WTC11 (cell line): ENCODE measurements at regions not wholly inside any gene's neighbourhood (a gene's known extent, or its start where the extent isn't known, plus 50 kb on each side); places are given as distances from the start of the nearest gene placed in this dataset.

ENCODE experiments used
- ATF1 ChIP-seq: sonication (generic); formaldehyde crosslinking; IDR thresholded peaks from 2 replicates; pipeline ENCODE4 v1.8.1; 2023; ENCODE audit warnings: mild to moderate bottlenecking, moderate library complexity, missing genetic modification reagents
- CBFB ChIP-seq: sonication (generic); formaldehyde crosslinking; IDR thresholded peaks from 2 replicates; pipeline ENCODE4 v1.8.1; 2022; ENCODE audit warnings: mild to moderate bottlenecking, low read depth, missing genetic modification reagents
- CREM ChIP-seq: sonication (generic); formaldehyde crosslinking; IDR thresholded peaks from 2 replicates; pipeline ENCODE4 v1.8.1; 2022; ENCODE audit warnings: mild to moderate bottlenecking, missing genetic modification reagents, moderate library complexity
- E2F4 ChIP-seq: sonication (generic); formaldehyde crosslinking; IDR thresholded peaks from 2 replicates; pipeline ENCODE4 v1.8.1; 2022; ENCODE audit warnings: low read depth, mild to moderate bottlenecking, moderate library complexity, missing genetic modification reagents, borderline replicate concordance
- ETV6 ChIP-seq: sonication (generic); formaldehyde crosslinking; IDR thresholded peaks from 2 replicates; pipeline ENCODE4 v1.8.1; 2022; ENCODE audit warnings: mild to moderate bottlenecking, missing genetic modification reagents
- FOXP1 ChIP-seq: sonication (generic); formaldehyde crosslinking; IDR thresholded peaks from 2 replicates; pipeline ENCODE4 v1.8.0; 2022; ENCODE audit warnings: missing genetic modification reagents, mild to moderate bottlenecking, moderate library complexity, borderline replicate concordance
- IRF2 ChIP-seq: sonication (generic); formaldehyde crosslinking; IDR thresholded peaks from 2 replicates; pipeline ENCODE4 v1.8.0; 2022; ENCODE audit warnings: low read depth, missing genetic modification reagents, borderline replicate concordance
- JUN ChIP-seq: sonication (generic); formaldehyde crosslinking; IDR thresholded peaks from 2 replicates; pipeline ENCODE4 v1.8.0; 2023; ENCODE audit warnings: mild to moderate bottlenecking, missing genetic modification reagents
- NFE2L1 ChIP-seq: sonication (generic); formaldehyde crosslinking; IDR thresholded peaks from 2 replicates; pipeline ENCODE4 v1.8.1; 2023; ENCODE audit warnings: missing genetic modification reagents
- ZNF232 ChIP-seq: sonication (generic); formaldehyde crosslinking; IDR thresholded peaks from 2 replicates; pipeline ENCODE4 v1.8.0; 2022; ENCODE audit warnings: mild to moderate bottlenecking, missing genetic modification reagents
- TF ChIP-seq, protein P1 (sequence below): fragments of 200-600 bp; IDR thresholded peaks from 2 replicates; pipeline ENCODE4 v1.8.0; 2022; ENCODE audit warnings: antibody characterized with exemption

GRCh38 chr4:145326491-145326890 is 146.1 kb upstream of the OTUD4 start:
- TF ChIP-seq, protein P1, sequence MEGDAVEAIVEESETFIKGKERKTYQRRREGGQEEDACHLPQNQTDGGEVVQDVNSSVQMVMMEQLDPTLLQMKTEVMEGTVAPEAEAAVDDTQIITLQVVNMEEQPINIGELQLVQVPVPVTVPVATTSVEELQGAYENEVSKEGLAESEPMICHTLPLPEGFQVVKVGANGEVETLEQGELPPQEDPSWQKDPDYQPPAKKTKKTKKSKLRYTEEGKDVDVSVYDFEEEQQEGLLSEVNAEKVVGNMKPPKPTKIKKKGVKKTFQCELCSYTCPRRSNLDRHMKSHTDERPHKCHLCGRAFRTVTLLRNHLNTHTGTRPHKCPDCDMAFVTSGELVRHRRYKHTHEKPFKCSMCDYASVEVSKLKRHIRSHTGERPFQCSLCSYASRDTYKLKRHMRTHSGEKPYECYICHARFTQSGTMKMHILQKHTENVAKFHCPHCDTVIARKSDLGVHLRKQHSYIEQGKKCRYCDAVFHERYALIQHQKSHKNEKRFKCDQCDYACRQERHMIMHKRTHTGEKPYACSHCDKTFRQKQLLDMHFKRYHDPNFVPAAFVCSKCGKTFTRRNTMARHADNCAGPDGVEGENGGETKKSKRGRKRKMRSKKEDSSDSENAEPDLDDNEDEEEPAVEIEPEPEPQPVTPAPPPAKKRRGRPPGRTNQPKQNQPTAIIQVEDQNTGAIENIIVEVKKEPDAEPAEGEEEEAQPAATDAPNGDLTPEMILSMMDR, result no peak
- TF ChIP-seq ATF1 (CRISPR knock-in tag) (no peak), CBFB (CRISPR knock-in tag) (no peak), ZNF232 (no peak), JUN (CRISPR knock-in tag) (no peak), FOXP1 (CRISPR knock-in tag) (no peak), CREM (CRISPR knock-in tag) (no peak), E2F4 (CRISPR knock-in tag) (no peak), ETV6 (CRISPR knock-in tag) (no peak), IRF2 (no peak), NFE2L1 (CRISPR knock-in tag) (no peak)
